ENCODE measurements at regions not wholly inside any gene's neighbourhood (a gene's known extent, or its start where the extent isn't known, plus 50 kb on each side); places are given as distances from the start of the nearest gene placed in this dataset.

DNA sequence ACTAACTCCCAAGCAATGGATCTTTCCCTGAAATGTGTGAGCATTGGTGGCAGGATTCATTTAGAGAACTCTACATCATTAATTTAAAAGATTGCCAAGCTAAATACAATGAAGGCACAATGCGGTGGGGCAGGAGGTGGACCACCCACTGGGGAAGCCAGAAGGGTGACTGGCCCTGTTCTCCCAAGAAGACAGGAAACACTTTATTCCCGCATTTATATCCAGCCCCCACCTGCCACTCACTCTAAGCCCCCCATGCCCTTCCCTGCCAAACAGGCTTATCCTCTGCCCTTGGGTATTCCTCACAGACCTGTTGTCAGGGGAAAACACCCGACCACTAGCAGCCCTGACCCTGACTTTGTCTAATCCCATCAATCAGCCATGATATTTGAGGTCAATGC, 189.1 kb upstream of the UBL3 start:
- intact Hi-C loops (cut with DNase I; ENCODE audit: low total_unique reads), result no loop called here
- H3K4me1 ChIP-seq, result no peaks in the 10 kb centered on the region
- no peak overlapping the region for H3K27ac ChIP-seq
- no peaks in the 10 kb centered on the region for H3K9me3 ChIP-seq
- H3K4me3 ChIP-seq, result no peak overlapping the region
- WGBS, 2 donors, result 51 to 55% methylated on average over 3 of the region's 3 CpGs
- TF ChIP-seq POLR2A (IDR thresholded peaks at IDR 0.05), result no peak
- TF ChIP-seq, protein P1, sequence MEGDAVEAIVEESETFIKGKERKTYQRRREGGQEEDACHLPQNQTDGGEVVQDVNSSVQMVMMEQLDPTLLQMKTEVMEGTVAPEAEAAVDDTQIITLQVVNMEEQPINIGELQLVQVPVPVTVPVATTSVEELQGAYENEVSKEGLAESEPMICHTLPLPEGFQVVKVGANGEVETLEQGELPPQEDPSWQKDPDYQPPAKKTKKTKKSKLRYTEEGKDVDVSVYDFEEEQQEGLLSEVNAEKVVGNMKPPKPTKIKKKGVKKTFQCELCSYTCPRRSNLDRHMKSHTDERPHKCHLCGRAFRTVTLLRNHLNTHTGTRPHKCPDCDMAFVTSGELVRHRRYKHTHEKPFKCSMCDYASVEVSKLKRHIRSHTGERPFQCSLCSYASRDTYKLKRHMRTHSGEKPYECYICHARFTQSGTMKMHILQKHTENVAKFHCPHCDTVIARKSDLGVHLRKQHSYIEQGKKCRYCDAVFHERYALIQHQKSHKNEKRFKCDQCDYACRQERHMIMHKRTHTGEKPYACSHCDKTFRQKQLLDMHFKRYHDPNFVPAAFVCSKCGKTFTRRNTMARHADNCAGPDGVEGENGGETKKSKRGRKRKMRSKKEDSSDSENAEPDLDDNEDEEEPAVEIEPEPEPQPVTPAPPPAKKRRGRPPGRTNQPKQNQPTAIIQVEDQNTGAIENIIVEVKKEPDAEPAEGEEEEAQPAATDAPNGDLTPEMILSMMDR (IDR thresholded peaks at IDR 0.05), result no peak
- H3K27me3 ChIP-seq, result no peaks in the 10 kb centered on the region
- H3K36me3 ChIP-seq (ENCODE audit: low read depth, missing control alignments), result no peaks in the 10 kb centered on the region
- DNase-seq, result no peak

DNA sequence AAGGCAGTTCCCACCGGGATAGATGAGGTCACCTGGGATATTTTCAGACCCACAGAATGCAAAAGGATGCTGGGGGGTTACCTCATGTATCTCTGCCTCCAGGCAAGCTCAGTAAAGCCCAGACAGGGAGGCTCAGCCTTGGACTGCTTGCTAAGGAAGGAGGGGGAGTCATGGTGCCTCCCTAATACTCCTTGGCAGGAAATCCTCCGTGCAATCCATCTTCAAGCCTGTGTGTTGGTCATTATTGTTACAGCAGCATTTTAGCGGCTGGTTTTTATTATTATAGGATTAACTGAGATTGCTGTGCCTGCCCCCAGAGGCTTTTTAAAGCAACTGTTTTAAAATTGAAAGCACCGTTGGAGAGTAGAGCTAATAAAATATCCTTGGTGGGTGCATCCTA, 188.5 kb upstream of the UBL3 start:
- Histone ChIP-seq H3K4me3 (no peak overlapping the region), H3K36me3 (ENCODE audit: low read depth, missing control alignments) (no peaks in the 10 kb centered on the region), H3K27me3 (no peaks in the 10 kb centered on the region), H3K27ac (no peak overlapping the region), H3K9me3 (no peaks in the 10 kb centered on the region), H3K4me1 (no peaks in the 10 kb centered on the region)
- 30 to 46% methylated on average over 4 of the region's 4 CpGs for WGBS, 2 donors
- no peak for TF ChIP-seq POLR2A (IDR thresholded peaks at IDR 0.05)
- TF ChIP-seq, protein P1 (IDR thresholded peaks at IDR 0.05), result peak in 1 of 3 experiments; percentile 10
- intact Hi-C loops (cut with DNase I; ENCODE audit: low total_unique reads), result no loop called here
- DNase-seq, result no peak

DNA sequence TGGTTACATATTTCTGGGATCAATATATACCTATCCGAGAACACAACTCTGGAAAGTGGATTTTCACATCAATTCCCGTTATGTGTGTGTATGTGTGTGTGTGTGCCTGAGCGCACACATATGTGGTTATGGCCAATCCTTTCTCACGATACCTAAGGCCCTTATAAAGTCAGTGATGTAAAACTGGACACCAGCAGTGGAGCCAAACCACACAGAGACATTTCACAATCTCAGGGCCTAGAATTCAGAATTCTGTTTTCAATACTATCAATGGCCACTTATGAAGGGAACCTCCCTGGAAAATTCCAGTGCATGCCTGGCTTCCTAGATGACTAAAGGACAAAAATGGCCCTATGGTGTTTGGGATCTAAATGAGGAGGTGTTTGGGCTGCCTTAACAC, 187.3 kb upstream of the UBL3 start:
- Histone ChIP-seq H3K36me3 (ENCODE audit: low read depth, missing control alignments) (no peaks in the 10 kb centered on the region), H3K27me3 (no peaks in the 10 kb centered on the region), H3K9me3 (no peaks in the 10 kb centered on the region), H3K4me1 (no peaks in the 10 kb centered on the region), H3K27ac (no peak overlapping the region), H3K4me3 (no peak overlapping the region)
- WGBS, 2 donors, result 84 to 94% methylated on average over 4 of the region's 4 CpGs
- intact Hi-C loops (cut with DNase I; ENCODE audit: low total_unique reads), result no loop called here
- no peak for TF ChIP-seq POLR2A (IDR thresholded peaks at IDR 0.05)
- TF ChIP-seq, protein P1 (IDR thresholded peaks at IDR 0.05), result no peak
- DNase-seq, result no peak

DNA sequence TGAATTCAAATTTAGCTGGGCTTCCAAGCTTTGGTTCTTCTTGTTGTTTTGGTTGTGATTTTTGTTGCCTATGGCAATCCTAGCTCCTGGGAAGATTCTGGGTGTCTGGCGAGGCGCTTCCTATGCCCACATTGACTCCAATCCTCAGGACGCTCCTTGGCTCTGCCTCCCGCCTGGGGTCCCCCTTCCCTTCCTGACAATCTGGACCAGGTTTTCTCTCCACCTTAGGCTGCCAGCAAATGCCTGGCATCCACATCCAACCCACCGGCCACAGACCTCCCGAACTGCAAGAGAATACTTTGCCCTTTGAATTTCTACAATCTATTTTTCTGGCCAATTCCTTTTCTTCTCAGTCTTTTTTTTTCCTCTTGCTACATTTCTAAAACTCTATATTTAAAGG, 186.9 kb upstream of the UBL3 start:
- H3K36me3 ChIP-seq (ENCODE audit: low read depth, missing control alignments), result no peaks in the 10 kb centered on the region
- H3K27me3 ChIP-seq, result no peaks in the 10 kb centered on the region
- WGBS, 2 donors, result 78 to 82% methylated on average over 6 of the region's 6 CpGs
- TF ChIP-seq, protein P1 (IDR thresholded peaks at IDR 0.05), result no peak
- TF ChIP-seq POLR2A (IDR thresholded peaks at IDR 0.05), result no peak
- no peaks in the 10 kb centered on the region for H3K9me3 ChIP-seq
- no peak for DNase-seq
- H3K4me1 ChIP-seq, result no peaks in the 10 kb centered on the region
- intact Hi-C loops (cut with DNase I; ENCODE audit: low total_unique reads), result no loop called here
- H3K27ac ChIP-seq, result no peak overlapping the region
- H3K4me3 ChIP-seq, result no peak overlapping the region

DNA sequence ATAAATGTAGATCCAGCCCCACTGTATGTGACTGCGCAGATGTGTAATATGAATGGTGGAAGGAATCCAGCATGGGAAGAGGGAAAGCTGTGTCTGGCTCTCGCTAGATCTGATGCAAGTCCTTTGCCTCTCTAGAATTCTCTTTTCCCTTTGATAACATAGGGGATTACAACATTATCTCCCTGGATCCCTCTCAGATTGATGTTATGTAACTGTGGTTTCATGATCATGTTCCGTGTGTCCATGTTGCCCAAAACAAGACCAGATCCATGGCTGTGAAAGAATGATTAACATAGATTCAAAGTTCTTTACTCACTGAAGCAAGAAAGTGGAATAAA, 184.0 kb upstream of the UBL3 start:
- 92 to 97% methylated on average over 3 of the region's 3 CpGs for WGBS, 2 donors
- Histone ChIP-seq H3K36me3 (ENCODE audit: low read depth, missing control alignments) (no peaks in the 10 kb centered on the region), H3K4me3 (no peak overlapping the region), H3K9me3 (no peaks in the 10 kb centered on the region), H3K27ac (no peak overlapping the region), H3K4me1 (no peaks in the 10 kb centered on the region), H3K27me3 (no peaks in the 10 kb centered on the region)
- intact Hi-C loops (cut with DNase I; ENCODE audit: low total_unique reads), result no loop called here
- no peak for DNase-seq
- TF ChIP-seq POLR2A (IDR thresholded peaks at IDR 0.05), result no peak
- TF ChIP-seq, protein P1 (IDR thresholded peaks at IDR 0.05), result no peak
